ENCODE measurements at regions not wholly inside any gene's neighbourhood (a gene's known extent, or its start where the extent isn't known, plus 50 kb on each side); places are given as distances from the start of the nearest gene placed in this dataset.

GRCh38 chr7:43039346-43039745 is 73.1 kb upstream of the HECW1 start:
- Mint-ChIP-seq H3K9me3 (peaks cover 0 to 5% of the 10 kb centered on the region in 2 donors), H3K4me1 (no peaks in the 10 kb centered on the region), H3K27ac (no peak overlapping the region), H3K4me3 (no peak overlapping the region), H3K27me3 (ENCODE audit: low read depth in 2 of 2) (peaks cover 7 to 15% of the 10 kb centered on the region in 2 donors), H3K36me3 (no peaks in the 10 kb centered on the region)
- intact Hi-C loops (cut with micrococcal nuclease), result no loop called here
- Histone ChIP-seq H3K4me3 (ENCODE audit: low read length) (no peak overlapping the region), H3K27ac (ENCODE audit: low read length) (no peak overlapping the region), H3K4me1 (ENCODE audit: control insufficient read depth, insufficient read depth, low read length) (no peaks in the 10 kb centered on the region), H3K27me3 (ENCODE audit: control insufficient read depth, insufficient read depth, low read length) (no peaks in the 10 kb centered on the region), H3K36me3 (ENCODE audit: control insufficient read depth, insufficient read depth, low read length) (no peaks in the 10 kb centered on the region), H3K9me3 (ENCODE audit: control insufficient read depth, insufficient read depth, low read length) (peaks cover 3% of the 10 kb centered on the region)
- TF ChIP-seq CTCF (IDR thresholded peaks at IDR 0.05), result no peak
- no peak for DNase-seq
- WGBS (ENCODE audit: insufficient coverage), result 54% methylated on average over 3 of the region's 3 CpGs
- no peak for ATAC-seq

- no peak for TF ChIP-seq CTCF (IDR thresholded peaks at IDR 0.05)
- no peak overlapping the region for H3K27ac Mint-ChIP-seq
- H3K4me3 ChIP-seq (ENCODE audit: low read length), result no peak overlapping the region
- no peak for DNase-seq
- no peak overlapping the region for H3K4me3 Mint-ChIP-seq
- peaks cover 4 to 15% of the 10 kb centered on the region in 2 donors for H3K27me3 Mint-ChIP-seq (ENCODE audit: low read depth in 2 of 2)
- H3K4me1 Mint-ChIP-seq, result no peaks in the 10 kb centered on the region
- no peak overlapping the region for H3K27ac ChIP-seq (ENCODE audit: low read length)
- H3K27me3 ChIP-seq (ENCODE audit: control insufficient read depth, insufficient read depth, low read length), result no peaks in the 10 kb centered on the region
- no peaks in the 10 kb centered on the region for H3K4me1 ChIP-seq (ENCODE audit: control insufficient read depth, insufficient read depth, low read length)
- intact Hi-C loops (cut with micrococcal nuclease), result no loop called here
- no peak for ATAC-seq
- no peaks in the 10 kb centered on the region for H3K9me3 ChIP-seq (ENCODE audit: control insufficient read depth, insufficient read depth, low read length)
- H3K9me3 Mint-ChIP-seq, result peaks cover under 1 to 2% of the 10 kb centered on the region in 2 donors
- no peaks in the 10 kb centered on the region for H3K36me3 Mint-ChIP-seq
- H3K36me3 ChIP-seq (ENCODE audit: control insufficient read depth, insufficient read depth, low read length), result no peaks in the 10 kb centered on the region
These were observed 72.0 kb upstream of the HECW1 start for GRCh38 chr7:43040461-43040860.

DNA sequence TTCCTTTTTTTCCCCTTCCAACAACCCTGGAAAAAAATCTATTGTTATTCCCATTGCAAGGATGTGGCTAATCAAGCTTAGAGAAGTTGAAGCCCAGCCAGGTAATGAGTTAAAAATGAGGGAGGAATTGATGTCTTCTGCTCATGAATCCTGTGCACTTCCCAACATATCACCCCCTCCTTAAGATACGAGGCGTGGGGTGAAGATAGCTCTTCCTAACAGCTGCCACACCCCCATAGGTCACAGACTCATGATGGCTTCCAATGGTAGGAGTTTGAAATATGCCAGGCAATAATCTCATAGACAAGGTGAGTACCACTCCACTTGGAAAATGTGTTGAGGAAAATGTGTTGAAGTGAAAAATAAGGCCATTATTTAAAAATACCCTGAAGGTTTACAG is 71.3 kb upstream of the HECW1 start:
- Mint-ChIP-seq H3K4me3 (no peak overlapping the region), H3K27me3 (ENCODE audit: low read depth in 2 of 2) (peaks cover 6 to 19% of the 10 kb centered on the region in 2 donors), H3K4me1 (no peaks in the 10 kb centered on the region), H3K36me3 (no peaks in the 10 kb centered on the region), H3K27ac (no peak overlapping the region), H3K9me3 (peaks cover 2 to 3% of the 10 kb centered on the region in 2 donors)
- no peak overlapping the region for H3K27ac ChIP-seq (ENCODE audit: low read length)
- no peak for ATAC-seq
- H3K27me3 ChIP-seq (ENCODE audit: control insufficient read depth, insufficient read depth, low read length), result no peaks in the 10 kb centered on the region
- no peaks in the 10 kb centered on the region for H3K36me3 ChIP-seq (ENCODE audit: control insufficient read depth, insufficient read depth, low read length)
- H3K4me3 ChIP-seq (ENCODE audit: low read length), result no peak overlapping the region
- intact Hi-C loops (cut with micrococcal nuclease), result no loop called here
- no CpG with 5 or more reads among the region's 2 CpGs for WGBS (ENCODE audit: insufficient coverage)
- no peaks in the 10 kb centered on the region for H3K4me1 ChIP-seq (ENCODE audit: control insufficient read depth, insufficient read depth, low read length)
- no peak for DNase-seq
- H3K9me3 ChIP-seq (ENCODE audit: control insufficient read depth, insufficient read depth, low read length), result no peaks in the 10 kb centered on the region
- TF ChIP-seq CTCF (IDR thresholded peaks at IDR 0.05), result no peak

GRCh38 chr7:43041724-43042123 is 70.7 kb upstream of the HECW1 start:
- Histone ChIP-seq H3K4me3 (ENCODE audit: low read length) (no peak overlapping the region), H3K27me3 (ENCODE audit: control insufficient read depth, insufficient read depth, low read length) (no peaks in the 10 kb centered on the region), H3K36me3 (ENCODE audit: control insufficient read depth, insufficient read depth, low read length) (no peaks in the 10 kb centered on the region), H3K4me1 (ENCODE audit: control insufficient read depth, insufficient read depth, low read length) (no peaks in the 10 kb centered on the region), H3K27ac (ENCODE audit: low read length) (no peak overlapping the region), H3K9me3 (ENCODE audit: control insufficient read depth, insufficient read depth, low read length) (no peaks in the 10 kb centered on the region)
- ATAC-seq, result no peak
- Mint-ChIP-seq H3K4me3 (no peak overlapping the region), H3K36me3 (no peaks in the 10 kb centered on the region), H3K4me1 (no peaks in the 10 kb centered on the region), H3K27me3 (ENCODE audit: low read depth in 2 of 2) (peaks cover 6 to 19% of the 10 kb centered on the region in 2 donors), H3K27ac (no peak overlapping the region), H3K9me3 (peaks cover 2 to 3% of the 10 kb centered on the region in 2 donors)
- TF ChIP-seq CTCF (IDR thresholded peaks at IDR 0.05), result no peak
- intact Hi-C loops (cut with micrococcal nuclease), result no loop called here
- DNase-seq, result no peak

Data from natural killer cell (primary cell).